ENCODE measurements at regions not wholly inside any gene's neighbourhood (a gene's known extent, or its start where the extent isn't known, plus 50 kb on each side); places are given as distances from the start of the nearest gene placed in this dataset.

DNA sequence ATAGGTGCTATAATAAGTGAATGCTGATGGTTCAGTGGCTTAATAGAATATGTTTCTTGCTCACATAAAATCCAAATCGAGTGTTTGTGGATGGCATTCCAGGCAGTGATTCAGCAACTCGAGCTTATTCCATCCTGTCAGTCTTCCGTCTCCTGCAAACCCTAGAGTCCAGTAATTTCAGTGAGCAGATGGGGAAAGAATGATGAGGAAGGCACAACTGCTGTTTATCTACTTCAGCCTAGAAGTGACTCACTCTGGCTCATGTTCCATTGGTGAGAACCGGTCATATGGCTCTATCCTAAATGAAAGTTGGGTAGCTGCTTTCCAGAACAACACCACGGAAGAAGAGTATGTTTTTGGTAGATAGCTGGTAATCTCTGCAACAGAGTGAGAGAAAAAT is 421.8 kb upstream of the PDE3A start:
- Histone ChIP-seq H3K9ac (ENCODE audit: low read depth in 1 of 2, low read length in 2 of 2) (no peak overlapping the region), H3K36me3 (ENCODE audit: control insufficient read depth in 4 of 4, insufficient read depth in 3 of 4, low read depth in 1 of 4, low read length in 3 of 4) (no peaks in the 10 kb centered on the region), H3K4me3 (ENCODE audit: low read depth in 1 of 3, low read length in 3 of 3) (no peak overlapping the region), H3K9me3 (ENCODE audit: control insufficient read depth in 4 of 4, low read length in 3 of 4) (no peaks in the 10 kb centered on the region), H3K4me1 (ENCODE audit: control insufficient read depth in 4 of 4, insufficient read depth in 4 of 4, low read length in 3 of 4) (no peaks in the 10 kb centered on the region), H3K27me3 (ENCODE audit: control insufficient read depth in 4 of 4, insufficient read depth in 4 of 4, low read length in 3 of 4) (no peaks in the 10 kb centered on the region), H3K27ac (ENCODE audit: low read depth in 1 of 2, low read length in 2 of 2) (no peak overlapping the region)
- 83% methylated on average over 5 of the region's 5 CpGs for WGBS
- no peak for DNase-seq (ENCODE audit: low spot score)
- TF ChIP-seq, protein P1, sequence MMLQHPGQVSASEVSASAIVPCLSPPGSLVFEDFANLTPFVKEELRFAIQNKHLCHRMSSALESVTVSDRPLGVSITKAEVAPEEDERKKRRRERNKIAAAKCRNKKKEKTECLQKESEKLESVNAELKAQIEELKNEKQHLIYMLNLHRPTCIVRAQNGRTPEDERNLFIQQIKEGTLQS (IDR thresholded peaks at IDR 0.05): no peak
- TF ChIP-seq MAX (IDR thresholded peaks at IDR 0.05) (no peak), GABPA (IDR thresholded peaks at IDR 0.05 in 1 of 2, conservative IDR thresholded peaks at IDR 0.05 in 1 of 2) (no peak), NR2F2 (IDR thresholded peaks at IDR 0.05) (no peak), HNF4A (conservative IDR thresholded peaks at IDR 0.05) (no peak), JUND (IDR thresholded peaks at IDR 0.05) (no peak), HNF4G (IDR thresholded peaks at IDR 0.05) (no peak), SP1 (IDR thresholded peaks at IDR 0.05) (no peak), FOXA2 (IDR thresholded peaks at IDR 0.05) (no peak), TAF1 (conservative IDR thresholded peaks at IDR 0.05) (no peak), RAD21 (IDR thresholded peaks at IDR 0.05) (no peak), EGR1 (IDR thresholded peaks at IDR 0.05; ENCODE audit: low read depth in 2 of 2) (no peak), YY1 (IDR thresholded peaks at IDR 0.05) (no peak), RXRA (IDR thresholded peaks at IDR 0.05) (no peak)
- TF ChIP-seq, protein P2, sequence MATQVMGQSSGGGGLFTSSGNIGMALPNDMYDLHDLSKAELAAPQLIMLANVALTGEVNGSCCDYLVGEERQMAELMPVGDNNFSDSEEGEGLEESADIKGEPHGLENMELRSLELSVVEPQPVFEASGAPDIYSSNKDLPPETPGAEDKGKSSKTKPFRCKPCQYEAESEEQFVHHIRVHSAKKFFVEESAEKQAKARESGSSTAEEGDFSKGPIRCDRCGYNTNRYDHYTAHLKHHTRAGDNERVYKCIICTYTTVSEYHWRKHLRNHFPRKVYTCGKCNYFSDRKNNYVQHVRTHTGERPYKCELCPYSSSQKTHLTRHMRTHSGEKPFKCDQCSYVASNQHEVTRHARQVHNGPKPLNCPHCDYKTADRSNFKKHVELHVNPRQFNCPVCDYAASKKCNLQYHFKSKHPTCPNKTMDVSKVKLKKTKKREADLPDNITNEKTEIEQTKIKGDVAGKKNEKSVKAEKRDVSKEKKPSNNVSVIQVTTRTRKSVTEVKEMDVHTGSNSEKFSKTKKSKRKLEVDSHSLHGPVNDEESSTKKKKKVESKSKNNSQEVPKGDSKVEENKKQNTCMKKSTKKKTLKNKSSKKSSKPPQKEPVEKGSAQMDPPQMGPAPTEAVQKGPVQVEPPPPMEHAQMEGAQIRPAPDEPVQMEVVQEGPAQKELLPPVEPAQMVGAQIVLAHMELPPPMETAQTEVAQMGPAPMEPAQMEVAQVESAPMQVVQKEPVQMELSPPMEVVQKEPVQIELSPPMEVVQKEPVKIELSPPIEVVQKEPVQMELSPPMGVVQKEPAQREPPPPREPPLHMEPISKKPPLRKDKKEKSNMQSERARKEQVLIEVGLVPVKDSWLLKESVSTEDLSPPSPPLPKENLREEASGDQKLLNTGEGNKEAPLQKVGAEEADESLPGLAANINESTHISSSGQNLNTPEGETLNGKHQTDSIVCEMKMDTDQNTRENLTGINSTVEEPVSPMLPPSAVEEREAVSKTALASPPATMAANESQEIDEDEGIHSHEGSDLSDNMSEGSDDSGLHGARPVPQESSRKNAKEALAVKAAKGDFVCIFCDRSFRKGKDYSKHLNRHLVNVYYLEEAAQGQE (IDR thresholded peaks at IDR 0.05): no peak
- TF ChIP-seq, protein P3, sequence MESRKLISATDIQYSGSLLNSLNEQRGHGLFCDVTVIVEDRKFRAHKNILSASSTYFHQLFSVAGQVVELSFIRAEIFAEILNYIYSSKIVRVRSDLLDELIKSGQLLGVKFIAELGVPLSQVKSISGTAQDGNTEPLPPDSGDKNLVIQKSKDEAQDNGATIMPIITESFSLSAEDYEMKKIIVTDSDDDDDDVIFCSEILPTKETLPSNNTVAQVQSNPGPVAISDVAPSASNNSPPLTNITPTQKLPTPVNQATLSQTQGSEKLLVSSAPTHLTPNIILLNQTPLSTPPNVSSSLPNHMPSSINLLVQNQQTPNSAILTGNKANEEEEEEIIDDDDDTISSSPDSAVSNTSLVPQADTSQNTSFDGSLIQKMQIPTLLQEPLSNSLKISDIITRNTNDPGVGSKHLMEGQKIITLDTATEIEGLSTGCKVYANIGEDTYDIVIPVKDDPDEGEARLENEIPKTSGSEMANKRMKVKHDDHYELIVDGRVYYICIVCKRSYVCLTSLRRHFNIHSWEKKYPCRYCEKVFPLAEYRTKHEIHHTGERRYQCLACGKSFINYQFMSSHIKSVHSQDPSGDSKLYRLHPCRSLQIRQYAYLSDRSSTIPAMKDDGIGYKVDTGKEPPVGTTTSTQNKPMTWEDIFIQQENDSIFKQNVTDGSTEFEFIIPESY (IDR thresholded peaks at IDR 0.05): no peak
- TF ChIP-seq, protein P4, sequence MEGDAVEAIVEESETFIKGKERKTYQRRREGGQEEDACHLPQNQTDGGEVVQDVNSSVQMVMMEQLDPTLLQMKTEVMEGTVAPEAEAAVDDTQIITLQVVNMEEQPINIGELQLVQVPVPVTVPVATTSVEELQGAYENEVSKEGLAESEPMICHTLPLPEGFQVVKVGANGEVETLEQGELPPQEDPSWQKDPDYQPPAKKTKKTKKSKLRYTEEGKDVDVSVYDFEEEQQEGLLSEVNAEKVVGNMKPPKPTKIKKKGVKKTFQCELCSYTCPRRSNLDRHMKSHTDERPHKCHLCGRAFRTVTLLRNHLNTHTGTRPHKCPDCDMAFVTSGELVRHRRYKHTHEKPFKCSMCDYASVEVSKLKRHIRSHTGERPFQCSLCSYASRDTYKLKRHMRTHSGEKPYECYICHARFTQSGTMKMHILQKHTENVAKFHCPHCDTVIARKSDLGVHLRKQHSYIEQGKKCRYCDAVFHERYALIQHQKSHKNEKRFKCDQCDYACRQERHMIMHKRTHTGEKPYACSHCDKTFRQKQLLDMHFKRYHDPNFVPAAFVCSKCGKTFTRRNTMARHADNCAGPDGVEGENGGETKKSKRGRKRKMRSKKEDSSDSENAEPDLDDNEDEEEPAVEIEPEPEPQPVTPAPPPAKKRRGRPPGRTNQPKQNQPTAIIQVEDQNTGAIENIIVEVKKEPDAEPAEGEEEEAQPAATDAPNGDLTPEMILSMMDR (IDR thresholded peaks at IDR 0.05; ENCODE audit: low read depth, low read length, missing input control): no peak

GRCh38 chr12:19947344-19947743 is 421.0 kb upstream of the PDE3A start:
- 84% methylated on average over 3 of the region's 3 CpGs for WGBS
- no peak overlapping the region for H3K27ac ChIP-seq (ENCODE audit: low read depth in 1 of 2, low read length in 2 of 2)
- no peak overlapping the region for H3K4me3 ChIP-seq (ENCODE audit: low read depth in 1 of 3, low read length in 3 of 3)
- H3K36me3 ChIP-seq (ENCODE audit: control insufficient read depth in 4 of 4, insufficient read depth in 3 of 4, low read depth in 1 of 4, low read length in 3 of 4): no peaks in the 10 kb centered on the region
- H3K4me1 ChIP-seq (ENCODE audit: control insufficient read depth in 4 of 4, insufficient read depth in 4 of 4, low read length in 3 of 4): no peaks in the 10 kb centered on the region
- no peak for DNase-seq (ENCODE audit: low spot score)
- no peaks in the 10 kb centered on the region for H3K9me3 ChIP-seq (ENCODE audit: control insufficient read depth in 4 of 4, low read length in 3 of 4)
- H3K27me3 ChIP-seq (ENCODE audit: control insufficient read depth in 4 of 4, insufficient read depth in 4 of 4, low read length in 3 of 4): no peaks in the 10 kb centered on the region
- no peak overlapping the region for H3K9ac ChIP-seq (ENCODE audit: low read depth in 1 of 2, low read length in 2 of 2)
- TF ChIP-seq, protein P1 (IDR thresholded peaks at IDR 0.05): no peak
- TF ChIP-seq EGR1 (IDR thresholded peaks at IDR 0.05; ENCODE audit: low read depth in 2 of 2) (no peak), RXRA (IDR thresholded peaks at IDR 0.05) (no peak), FOXA2 (IDR thresholded peaks at IDR 0.05) (no peak), RAD21 (IDR thresholded peaks at IDR 0.05) (no peak), NR2F2 (IDR thresholded peaks at IDR 0.05) (no peak), JUND (IDR thresholded peaks at IDR 0.05) (no peak), MAX (IDR thresholded peaks at IDR 0.05) (no peak), TAF1 (conservative IDR thresholded peaks at IDR 0.05) (no peak), HNF4G (IDR thresholded peaks at IDR 0.05) (no peak), HNF4A (conservative IDR thresholded peaks at IDR 0.05) (no peak)
- TF ChIP-seq, protein P3 (IDR thresholded peaks at IDR 0.05): no peak
- TF ChIP-seq, protein P2 (IDR thresholded peaks at IDR 0.05): no peak
